ENCODE measurements at regions not wholly inside any gene's neighbourhood (a gene's known extent, or its start where the extent isn't known, plus 50 kb on each side); places are given as distances from the start of the nearest gene placed in this dataset.
"Not testable (repeated sequence)": the region's sequence is repeated elsewhere in the genome, so short reads cannot be mapped to it uniquely, and the experiment has no call there.

DNA sequence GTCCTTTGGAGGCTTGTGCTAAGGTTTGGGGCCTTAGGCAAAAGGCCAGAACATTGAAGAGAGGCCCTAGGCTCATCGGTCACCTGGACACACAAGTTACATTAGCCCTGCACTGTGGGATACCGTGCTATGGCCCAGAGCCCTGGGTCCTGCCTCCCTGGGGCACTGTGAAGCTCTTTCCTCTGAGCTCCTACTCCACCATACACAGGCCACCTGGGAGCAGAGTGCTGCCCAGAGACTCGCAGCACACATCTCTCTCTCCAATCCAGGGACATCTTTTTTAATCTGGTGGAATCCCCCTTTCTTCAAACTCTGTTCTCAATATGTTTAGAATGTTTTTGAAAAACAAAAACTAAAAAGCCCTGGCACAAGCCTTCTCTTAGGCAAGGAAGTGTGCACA is 314.2 kb upstream of the RGS6 start:
- no peak for DNase-seq

DNA sequence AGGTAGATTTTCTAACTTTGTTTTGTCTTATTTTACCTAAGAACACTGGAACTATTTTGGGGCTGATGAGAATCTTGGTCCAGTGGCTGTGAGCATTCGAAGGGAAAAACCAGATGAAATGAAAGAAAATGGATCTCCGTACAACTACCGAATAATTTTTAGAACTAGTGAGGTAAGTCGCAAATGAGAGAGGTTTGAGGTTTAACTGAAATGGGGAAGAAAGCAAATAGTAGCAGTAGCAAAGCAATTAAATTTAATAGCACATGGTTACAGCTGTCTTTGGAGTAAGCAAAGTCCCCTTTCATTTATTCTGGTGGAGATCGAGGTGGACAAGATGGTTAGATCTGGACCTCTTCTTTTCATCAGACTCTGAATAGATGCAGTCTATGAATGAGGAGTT is 313.5 kb upstream of the RGS6 start:
- no peak for DNase-seq

DNA sequence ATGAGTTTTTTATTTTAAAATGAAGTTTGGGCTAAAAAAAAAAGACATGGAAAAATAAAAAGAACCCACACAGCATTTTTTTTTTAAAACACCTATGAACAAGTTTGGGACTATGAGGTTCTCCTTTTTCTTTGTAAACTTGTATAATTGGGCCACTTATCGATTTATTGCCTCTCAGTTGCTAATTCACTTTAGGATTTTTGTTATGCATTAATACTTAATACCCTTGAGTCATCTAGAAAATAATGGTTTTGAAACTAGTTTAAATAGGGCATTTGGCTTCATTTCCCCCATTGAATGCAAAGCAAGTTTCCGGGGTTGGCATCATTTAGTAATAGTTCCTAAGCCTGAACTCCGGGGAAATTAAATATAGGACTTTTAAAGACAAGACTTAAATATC is 312.8 kb upstream of the RGS6 start:
- no peak for DNase-seq

DNA sequence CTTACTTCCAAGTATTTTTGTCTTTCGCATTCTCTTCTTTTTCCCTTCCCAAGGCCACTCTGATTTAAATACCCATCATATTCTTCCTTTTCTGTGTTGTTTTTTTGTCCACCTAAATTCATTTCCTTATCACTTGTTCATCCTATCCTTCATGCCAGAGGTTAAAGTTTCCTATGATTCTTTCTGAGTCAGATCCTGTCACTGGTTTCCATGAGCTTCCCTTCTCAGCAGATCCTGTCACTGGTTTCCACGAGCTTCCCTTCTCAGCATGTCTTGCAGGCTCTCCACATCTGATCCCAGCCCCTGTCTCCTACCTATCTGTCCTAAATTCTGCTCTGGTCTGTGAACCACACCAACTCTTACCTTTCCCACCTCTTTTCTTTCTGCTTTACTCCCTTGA is 311.8 kb upstream of the RGS6 start:
- DNase-seq: no peak

DNA sequence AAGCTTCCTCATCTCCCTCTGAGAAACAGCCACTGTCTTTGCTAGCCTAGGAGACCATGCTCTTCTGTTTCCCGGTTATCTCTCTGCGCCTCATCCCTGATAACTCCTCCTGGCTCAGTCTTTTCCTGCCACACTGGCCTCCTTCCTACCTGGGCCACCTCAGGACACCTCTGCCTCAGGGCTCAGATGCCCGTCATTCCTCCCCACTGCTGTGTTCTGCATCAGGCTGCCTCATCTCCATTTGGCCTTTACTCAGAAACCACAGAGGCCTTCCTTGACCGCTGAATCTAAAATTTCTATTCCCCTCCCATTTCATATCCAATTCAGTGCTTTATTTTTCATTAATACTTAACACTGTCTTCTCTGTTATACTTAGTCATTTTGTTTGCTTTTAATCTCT is 311.0 kb upstream of the RGS6 start:
- DNase-seq: no peak

DNA sequence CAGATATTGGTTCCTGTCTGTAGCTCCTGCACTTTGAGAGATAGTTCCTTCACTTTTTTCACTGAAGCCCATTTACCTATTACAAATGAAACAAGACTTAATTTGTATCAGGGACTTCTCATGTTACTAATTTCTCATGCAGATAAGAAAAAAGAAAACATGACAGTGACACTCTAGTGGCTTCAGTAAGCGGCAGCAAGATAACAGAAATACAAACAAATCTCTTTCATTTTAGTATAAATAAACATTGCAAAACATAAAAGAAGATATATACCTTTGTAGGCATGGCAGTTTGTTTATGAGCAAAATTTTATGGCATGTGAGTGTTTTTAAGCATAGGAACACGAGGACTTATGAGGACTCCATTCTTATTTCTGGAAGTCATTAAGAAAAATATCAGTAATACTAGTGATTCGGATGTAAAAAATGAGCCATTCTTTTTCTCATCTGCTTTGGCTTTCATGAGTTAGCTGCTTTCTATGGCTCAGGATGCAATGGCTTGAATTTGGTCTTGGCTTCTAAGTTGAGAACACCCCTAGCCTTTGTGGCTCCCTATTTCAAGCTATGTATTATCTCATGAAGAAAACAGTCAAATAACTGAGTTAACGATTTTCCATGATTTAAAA is 310.1 kb upstream of the RGS6 start:
- no peak for DNase-seq

DNA sequence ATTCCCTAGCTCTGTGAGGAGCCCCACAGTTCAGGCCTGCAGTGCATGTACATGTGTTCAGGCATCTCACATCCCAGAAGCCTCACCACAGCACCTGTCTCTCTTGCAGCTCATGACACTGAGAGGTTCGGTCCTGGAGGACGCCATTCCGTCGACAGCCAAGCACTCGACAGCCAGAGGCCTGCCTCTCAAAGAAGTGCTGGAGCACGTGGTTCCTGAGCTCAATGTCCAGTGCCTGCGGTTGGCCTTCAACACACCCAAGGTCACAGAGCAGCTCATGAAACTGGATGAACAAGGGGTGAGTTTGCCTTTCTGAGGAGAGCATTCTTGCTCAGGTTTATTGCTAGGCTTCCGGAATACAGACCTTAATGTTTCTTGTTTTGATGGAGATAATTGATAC is 308.3 kb upstream of the RGS6 start:
- DNase-seq: no peak

DNA sequence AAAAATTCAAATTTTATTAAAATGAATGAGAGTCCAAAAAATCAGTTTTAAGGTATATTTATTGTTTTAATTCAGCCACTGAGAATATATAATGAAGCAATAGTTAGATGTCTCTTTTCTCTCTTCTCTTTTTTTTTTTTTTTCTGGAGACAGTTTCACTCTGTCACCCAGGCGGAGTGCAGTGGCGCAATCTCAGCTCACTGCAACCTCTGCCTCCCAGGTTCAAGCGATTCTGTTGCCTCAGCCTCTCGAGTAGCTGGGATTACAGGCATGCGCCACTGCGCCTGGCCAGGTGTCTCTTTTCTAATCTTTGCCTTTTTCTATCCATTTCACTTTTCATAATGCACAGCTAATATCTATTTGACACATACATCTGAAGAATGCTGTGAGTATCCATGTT is 307.1 kb upstream of the RGS6 start:
- no peak for DNase-seq

DNA sequence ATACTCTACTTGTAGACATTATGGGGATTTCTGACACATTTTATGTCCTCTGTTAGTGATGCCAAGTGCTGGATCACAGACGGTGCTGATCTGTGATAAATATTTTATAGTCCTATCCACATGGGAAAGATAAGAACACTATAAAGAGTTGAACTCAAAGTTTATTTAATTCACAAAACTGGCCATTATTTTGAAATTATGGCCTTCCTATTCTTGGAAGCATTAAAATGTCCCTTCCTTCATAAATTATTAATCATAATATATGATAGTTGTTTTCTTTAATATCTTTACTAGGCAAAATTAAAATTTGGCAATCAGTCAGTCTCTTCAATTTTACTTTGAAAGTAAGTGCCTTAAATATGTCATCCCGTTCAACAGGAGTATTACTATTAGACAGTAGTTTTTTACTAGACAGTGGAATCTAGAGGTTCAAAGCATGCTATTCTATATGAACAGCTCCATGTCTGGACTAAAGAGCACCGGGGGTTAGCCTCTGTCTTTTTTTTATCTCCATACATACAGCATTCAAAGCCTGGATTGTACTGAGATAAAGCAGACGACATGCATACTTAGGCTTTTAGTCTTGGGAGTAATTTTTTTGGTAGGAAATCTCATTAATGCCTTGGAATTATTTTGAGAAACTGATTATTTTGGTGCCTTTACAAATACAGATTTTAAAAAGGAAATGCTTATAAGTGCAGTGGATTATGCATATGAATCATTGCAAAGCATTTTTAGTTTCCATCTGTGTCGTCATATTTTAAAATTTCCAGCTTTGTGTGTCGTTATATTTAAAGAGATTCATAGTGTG is 306.1 kb upstream of the RGS6 start:
- DNase-seq: no peak

DNA sequence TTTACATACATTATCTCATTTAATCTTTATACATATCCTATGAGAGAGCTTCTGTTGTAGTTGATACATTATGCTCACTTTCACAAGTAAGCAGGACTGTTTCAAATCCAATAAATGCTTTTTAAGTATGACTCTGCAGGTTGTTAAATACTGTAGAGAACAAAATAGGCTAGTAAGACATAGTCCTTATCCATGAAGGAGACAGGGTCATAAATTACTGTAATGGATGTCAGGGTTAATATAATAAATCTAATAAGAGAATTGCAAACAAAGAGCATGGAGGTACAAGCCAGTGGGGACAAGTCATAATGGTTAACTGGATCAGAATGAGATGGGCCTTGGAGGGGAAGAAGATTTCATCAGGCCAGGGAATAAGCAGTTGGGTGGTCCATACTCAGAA is 303.8 kb upstream of the RGS6 start:
- no peak for DNase-seq

DNA sequence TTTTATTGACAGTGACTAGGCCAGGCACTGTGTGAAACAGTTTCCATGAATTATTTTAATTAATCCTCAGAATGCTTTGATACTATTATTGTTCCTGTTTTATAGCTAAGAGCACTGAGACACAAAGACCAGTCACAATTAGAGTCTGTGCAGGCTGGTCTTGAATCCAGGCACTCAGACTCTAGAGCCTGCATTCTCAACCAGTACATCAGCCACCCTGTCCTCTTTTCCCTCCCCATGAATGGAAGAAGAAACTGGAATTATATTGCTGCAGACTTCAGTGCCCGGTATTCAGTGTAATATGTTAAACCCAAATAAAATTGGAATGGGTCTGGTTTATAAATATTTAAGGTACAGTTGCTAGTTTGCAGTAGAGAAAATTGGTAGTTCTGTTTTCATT is 303.0 kb upstream of the RGS6 start:
- DNase-seq: no peak

DNA sequence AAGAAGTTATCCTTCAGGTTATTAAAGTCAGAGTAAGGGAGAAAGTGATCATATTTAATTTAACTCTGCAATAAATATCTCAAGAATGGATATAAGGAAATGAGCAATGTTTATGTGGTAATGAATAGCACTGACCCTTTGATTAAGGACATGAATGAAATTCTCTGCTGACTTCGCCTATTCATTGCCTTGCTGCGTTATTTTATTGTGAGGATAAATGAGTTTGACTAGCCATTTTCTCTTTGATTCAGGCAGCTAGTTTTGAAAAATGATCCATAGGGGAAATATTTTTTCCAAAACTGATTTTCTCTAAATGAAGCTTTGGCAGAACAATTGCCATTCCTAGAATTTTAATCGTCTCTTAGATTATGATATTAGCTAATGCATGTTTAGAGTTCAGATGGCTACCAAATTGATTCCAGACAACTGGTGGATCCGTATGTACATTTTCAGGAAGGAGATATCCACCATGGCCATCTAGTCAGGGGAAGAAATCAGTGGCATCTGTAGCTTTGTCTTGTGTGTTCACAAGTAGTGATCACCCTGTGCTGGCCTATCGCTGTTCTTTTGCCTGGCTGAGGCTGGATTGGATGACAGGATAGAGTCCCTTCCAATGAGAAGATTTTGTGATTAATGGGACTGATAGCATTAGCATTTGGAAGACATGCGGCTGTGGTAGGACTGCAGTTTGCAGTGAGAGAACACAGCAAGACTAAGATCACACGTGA is 302.3 kb upstream of the RGS6 start:
- no peak for DNase-seq

DNA sequence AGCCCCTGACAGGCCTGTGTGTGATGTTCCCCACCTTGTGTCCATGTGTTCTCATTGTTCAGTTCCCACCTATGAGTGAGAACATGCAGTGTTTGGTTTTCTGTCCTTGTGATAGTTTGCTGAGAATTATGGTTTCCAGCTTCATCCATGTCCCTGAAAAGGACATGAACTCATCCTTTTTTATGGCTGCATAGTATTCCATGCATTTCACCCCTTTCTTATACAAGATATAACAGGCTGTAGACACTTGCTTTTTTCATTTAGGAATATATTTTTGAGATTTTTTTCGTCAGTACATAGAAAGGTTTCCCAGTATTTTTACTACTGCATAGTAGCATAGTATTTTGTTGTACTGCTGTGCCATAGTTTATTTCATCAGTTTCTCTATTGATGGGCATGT is 301.2 kb upstream of the RGS6 start:
- DNase-seq: not testable (repeated sequence)

DNA sequence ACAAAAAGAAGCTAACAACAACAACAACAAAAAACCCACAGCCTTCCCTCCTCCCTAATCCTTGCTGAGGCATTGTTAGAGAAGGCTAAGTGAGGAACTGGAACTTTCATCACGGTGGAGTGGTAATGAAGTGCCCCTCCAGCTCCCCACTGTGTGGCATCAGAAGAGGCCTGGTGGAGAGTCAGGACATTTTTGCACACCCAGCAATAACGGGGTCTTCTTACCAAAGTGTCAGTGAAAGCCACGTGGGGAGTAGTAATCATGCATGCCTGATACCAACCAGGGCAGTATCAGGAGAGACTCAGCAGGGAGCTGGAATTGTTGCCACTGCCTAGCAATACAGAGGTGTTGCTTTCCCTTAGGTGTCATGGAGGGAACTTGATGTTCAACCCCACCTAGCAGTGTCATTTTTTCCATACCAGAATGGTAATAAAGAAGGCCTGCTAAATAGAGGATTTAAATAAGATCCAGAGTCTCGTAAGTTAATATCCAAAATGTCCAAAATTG is 299.7 kb upstream of the RGS6 start:
- DNase-seq: no peak

DNA sequence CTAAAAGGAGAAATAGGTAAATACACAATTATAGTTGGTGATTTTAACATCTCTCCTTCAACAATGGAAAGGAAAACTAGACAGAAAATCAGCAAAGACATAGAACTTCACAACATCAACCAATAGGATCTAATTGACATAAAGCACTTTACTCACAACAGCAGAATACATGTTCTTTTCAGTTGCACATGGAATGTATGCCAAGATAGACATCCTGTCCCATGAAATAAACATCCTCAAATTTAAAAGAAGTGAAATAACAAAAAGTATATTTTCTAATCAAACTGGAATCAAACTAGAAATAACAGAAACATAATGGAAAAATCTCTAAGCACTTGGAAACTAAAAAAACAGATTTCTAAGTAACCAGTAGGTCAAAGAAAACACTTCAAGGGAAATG is 296.2 kb upstream of the RGS6 start:
- no peak for DNase-seq

DNA sequence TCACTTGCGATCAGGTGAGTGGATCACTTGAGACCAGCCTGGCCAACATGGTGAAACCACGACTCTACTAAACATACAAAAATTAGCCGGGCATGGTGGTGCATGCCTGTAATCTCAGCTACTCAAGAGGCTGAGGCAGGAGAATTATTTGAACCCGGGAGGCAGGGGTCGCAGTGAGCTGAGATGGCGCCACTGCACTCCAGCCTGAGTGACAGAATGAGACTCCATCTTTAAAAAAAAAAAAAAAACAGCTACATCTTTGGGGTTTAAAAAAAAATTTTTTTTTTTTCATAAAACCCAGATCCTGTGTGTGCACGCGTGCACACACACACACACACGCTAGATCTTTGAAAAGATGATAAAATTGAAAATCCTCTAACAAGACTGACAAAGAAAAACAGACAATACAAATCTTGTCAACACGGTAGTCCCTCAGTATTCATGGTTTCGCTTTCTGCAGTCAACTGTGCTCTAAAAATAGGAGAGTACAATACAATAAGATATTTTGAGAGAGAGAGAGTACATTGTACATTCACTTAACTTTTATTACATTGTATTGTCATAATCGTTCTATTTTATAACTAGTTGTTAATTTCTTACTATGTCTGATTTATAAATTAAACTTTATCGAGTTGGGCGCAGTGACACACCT is 295.3 kb upstream of the RGS6 start:
- DNase-seq: no peak

DNA sequence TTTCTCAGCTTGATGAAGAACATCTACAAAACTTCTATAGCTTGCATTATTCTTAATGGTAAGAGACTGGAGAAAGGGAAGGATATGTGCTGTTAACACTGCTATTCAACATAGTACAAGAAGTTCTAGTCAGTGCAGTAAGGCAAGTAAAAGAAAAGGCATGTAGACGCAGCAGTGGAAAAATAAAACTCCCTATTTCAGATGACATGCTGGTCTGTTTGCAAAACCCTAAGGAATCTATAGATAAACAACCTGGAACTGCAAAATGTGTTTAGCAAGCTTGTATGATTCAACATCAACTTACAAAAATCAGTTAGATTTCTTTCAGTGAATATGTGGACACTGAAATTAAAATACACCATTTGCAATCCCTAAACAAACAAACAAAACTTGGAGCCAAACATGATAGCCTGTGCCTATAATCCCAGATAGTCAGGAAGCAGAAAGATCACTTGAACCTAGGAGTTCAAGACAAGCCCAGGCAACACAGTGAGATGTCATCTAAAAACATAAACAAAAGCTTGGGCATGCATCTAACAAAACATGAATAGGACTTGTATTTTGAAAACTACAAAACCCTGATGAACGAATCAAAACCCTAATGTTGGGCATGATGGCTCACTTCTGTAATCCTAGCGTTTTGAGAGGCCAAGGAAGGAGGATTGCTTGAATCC is 293.6 kb upstream of the RGS6 start:
- no peak for DNase-seq

DNA sequence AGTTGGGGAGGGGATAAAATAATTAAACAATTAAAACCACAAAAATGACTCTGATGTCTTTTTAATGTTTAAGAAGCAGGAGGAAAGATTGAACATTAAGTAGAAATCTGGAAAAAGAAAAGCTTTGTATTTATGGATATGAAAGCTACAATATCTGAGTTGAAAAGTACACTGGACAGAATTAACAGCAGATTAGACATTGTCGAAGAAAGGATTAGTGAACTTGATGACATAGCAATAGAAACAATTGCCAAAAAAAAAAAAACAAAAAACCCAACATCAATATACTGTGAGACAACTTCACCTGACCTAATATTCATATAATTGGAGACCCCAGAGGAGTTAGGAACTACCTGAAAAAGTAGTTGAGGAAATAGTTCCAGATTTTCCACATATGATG is 289.5 kb upstream of the RGS6 start:
- DNase-seq: no peak

DNA sequence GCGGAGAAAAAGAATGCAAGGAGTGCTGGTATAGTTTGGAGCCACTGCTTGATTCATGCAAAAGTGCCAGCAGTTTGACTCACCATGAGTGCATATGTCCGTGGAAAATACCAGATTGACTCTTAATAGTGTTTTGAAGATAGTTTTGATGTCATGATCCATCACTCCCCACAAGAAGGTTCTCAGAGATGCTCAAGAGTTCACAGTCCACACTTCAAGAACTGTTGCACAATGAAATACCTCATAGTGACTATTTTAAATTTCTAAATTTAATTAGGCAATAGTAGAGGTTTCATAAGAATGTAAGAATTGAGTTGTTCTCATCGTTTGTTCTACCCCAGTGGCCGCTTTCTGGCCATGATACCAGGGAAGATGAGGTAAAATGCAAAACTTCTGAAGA is 286.6 kb upstream of the RGS6 start:
- no peak for DNase-seq

DNA sequence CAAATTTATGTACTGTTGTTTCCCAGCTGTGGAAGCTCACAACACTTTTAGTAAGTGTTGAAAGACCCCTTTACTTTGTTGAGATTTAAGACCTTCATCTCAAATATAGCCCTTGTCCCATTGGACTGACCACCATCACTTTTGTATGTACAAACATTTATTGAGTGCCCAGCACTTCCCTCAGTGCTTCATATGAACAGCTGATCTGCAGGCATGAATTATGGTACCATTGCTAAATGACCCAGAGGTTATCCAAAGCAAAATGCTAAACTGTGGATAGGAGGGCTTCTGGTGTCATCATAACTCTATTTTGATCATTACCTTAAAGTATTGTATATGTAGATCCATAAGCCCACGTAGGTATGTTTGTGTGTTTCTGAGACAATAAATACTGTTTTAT is 285.7 kb upstream of the RGS6 start:
- no peak for DNase-seq

DNA sequence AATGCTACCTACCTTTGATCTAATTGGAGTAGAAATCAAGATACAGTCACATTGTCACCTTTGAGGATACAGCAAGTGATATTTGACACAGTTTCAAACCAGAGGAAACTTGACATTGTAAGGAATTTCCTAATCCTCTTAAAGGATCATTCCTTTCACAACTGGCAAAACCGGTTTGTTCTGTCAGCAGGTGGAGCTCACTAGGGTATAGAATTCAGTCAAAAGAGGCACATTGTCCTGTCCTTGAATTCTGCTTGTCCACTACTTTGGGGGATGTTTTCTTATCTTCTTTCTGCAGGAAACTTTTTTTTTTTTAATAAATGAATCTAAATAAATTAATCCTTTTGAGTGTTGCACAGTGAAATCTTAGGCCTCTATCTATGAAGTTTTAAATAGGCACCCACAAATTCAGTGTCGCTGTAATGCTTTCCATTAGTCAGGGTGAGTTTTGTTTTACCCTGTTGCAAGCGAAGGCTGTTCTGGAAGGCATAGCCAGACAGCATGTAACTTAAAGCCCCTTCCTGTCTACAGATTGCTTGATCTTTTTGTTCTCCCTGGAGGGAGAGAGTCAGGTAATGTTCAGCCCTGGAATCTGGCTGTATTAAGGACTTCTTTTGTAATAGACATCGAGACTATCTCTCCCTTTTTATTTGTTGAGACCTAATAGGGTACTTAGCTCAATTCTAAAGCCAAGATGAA is 285.0 kb upstream of the RGS6 start:
- no peak for DNase-seq

DNA sequence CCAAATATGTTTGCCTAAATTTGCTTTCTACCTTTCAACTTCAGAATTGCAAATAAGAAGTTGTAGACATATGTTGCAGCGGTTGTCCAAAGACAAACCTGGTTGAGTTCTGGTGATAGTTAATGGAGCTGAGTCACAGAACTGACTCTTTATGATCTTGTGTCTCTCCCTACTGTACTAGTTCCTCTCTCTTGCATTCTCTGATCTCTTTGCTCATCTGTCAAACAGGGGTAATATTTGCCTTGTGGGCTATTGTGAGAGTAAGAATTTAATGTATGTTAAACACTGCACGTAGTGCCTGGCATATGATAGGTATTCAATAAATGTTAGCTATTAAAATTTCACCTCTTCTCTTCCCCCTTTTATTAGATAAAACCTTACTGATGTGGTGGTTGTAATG is 283.5 kb upstream of the RGS6 start:
- DNase-seq: no peak
